Activated CD4-positive, alpha-beta T cell treated with anti-CD3 and anti-CD28 coated beads, Interleukin-2, amount 50 U/mL, for 48 hours (primary cell): ENCODE measurements at regions not wholly inside any gene's neighbourhood (a gene's known extent, or its start where the extent isn't known, plus 50 kb on each side); places are given as distances from the start of the nearest gene placed in this dataset.
"Not testable (repeated sequence)": the region's sequence is repeated elsewhere in the genome, so short reads cannot be mapped to it uniquely, and the experiment has no call there.

ENCODE experiments used
- DNase-seq, 2 experiments: peaks; one replicate each; pipeline ENCODE4 v3.0.0-alpha.2; 2020

DNA sequence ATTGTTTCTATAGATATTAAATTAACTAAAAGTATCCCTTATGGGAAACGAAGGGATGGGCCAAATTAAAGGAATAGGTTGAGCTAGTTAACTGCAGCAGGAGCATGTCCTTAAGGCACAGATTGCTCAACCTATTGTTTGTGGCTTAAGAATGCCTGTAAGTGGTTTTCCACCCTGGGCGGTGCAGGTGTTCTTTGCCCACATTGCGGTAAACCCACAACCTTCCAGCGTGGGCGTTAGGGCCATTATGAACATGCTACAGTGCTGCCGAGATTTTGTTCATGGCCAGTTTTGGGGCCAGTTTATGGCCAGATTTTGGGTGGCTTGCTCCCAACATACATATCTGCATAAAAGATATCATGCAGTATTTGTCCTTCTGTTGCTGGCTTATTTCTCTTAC, 1196.8 kb downstream of the NCAM2 start:
- not testable (repeated sequence) for DNase-seq

DNA sequence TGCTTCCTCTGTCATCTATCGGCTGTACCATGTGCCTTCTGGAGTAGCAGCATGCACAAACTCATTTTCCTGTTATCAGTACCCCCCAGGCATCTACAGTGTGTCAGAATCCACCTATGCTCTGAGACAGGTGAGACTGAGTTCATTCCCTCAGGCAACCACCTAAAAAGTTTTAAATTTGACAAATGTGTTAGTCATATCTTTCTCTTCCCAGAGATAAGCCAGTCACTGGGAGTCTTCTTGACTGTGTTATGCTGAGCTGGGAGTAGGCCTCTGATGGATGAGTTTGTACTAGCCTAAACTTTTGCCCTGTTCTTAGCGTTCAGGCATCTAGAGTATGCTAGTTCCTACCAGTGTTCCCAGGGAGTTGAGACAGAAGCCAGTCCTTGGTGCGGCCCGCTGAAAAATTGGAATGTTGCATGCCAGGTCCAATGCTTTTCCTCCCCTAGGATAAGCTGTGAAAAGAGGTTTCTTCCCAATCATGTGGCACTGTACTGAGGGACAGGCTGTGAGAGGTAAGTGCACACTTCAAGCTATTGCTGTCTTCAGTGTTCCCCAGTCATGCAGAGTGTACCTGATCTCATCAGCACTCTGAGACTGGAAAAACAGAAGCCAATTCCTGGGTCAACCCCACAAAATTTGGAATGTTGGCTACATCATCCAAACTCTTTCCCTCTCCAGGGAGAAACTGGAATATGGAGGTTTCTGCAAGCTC, 1202.3 kb downstream of the NCAM2 start:
- DNase-seq: no peak

GRCh38 chr21:22201126-22201525, 1202.9 kb downstream of the NCAM2 start:
- DNase-seq: no peak

- no peak for DNase-seq
Observed at GRCh38 chr21:22201669-22202068, 1203.5 kb downstream of the NCAM2 start.

DNA sequence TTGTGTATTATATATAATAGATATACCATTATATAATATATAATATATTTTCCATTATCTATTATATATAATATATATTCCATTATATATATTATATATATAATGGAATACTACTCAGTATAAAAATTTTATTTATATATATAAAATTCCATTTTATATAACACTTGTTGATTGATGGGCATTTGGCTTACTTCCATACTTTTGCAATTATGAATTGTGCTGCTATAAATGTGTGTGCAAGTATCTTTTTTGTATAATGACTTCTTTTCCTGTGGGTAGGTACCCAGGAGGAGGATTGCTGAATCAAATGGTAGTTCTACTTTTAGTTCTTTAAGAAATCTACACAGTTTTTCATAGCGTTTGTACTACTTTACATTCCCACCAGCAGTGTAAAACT, 1211.1 kb downstream of the NCAM2 start:
- no peak for DNase-seq

DNA sequence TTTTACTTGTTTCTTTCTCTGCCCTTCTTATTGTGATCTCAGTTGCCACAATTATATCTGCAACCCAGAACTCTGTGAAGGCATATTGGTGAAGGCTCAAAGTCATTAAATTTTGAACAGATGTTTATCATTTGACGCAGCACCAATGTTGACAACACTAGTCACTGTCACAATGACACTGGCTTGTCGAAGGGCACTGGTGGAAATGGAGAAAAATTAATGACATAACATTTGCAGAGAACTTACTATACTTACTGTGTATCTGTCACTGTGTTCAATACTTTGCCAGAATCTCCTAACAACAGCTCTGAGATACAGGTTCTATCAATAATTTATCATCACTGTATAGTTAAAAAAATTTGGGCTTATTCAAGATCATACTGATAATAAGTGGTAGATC, 1213.7 kb downstream of the NCAM2 start:
- DNase-seq: no peak

GRCh38 chr21:22223385-22223784, 1225.2 kb downstream of the NCAM2 start:
- no peak for DNase-seq

DNA sequence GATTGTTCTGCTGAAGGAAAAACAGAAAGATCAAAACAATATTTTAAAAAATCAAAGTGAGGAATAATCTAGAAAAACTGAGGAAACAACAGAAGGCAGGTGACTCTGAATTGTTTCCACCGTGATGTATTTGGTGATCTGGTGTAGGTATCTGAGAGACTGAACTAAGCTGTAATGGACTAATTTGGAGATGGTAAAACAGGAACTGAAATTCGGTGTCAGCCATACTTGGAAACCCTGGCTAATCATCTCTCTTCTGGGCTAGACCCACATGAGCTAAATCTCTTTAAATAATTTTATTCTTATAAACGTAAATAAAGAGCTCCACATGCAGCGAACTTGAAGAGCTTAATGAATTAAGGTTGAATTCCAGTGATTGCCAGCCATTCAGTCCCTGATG, 1226.1 kb downstream of the NCAM2 start:
- DNase-seq: no peak

- no peak for DNase-seq
Observed at GRCh38 chr21:22225299-22225698, 1227.1 kb downstream of the NCAM2 start.

DNA sequence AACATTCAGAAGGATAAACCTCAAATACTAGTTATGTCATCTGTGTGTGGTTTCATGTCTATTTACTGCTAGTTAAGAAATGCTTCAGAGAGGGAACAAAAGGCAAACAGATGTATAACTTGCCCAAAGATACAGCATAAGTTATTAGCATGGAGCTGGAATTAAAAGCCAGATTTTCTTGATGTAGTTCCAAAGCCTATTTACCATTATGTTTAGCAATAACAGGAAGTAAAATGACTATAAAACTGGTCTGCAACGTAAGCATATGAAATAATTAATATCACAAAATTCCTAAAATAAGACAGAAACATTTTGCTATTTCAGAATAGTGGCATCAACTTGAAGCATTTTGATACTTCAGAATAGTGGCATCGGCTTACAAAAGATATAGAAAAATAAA, 1232.8 kb downstream of the NCAM2 start:
- no peak for DNase-seq

GRCh38 chr21:22235866-22236590, 1237.8 kb downstream of the NCAM2 start:
- DNase-seq: no peak

DNA sequence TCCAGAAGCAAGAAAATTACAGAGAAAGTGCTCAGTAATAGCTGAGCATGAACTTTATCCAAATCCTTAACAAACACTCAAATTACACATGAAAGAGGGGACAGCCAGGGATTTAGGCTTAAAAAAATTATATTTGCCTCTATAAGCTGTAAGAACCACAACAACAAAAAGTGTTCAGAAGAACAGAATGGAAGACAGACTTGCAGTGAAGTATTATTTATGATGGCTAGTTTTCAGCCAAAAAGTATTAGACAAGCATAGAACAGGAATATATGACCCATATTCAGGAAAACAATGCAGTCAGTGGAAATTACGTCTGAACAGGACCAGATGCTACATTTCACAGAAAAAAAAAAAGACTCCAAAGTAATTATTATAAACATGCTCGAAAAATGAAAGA, 1246.3 kb downstream of the NCAM2 start:
- no peak for DNase-seq

- DNase-seq: no peak
Observed at GRCh38 chr21:22250355-22250754, 1252.1 kb downstream of the NCAM2 start.

- DNase-seq: no peak
Observed at GRCh38 chr21:22253761-22254160, 1255.6 kb downstream of the NCAM2 start.

- DNase-seq: no peak
Observed at GRCh38 chr21:22258821-22259220, 1260.6 kb downstream of the NCAM2 start.

DNA sequence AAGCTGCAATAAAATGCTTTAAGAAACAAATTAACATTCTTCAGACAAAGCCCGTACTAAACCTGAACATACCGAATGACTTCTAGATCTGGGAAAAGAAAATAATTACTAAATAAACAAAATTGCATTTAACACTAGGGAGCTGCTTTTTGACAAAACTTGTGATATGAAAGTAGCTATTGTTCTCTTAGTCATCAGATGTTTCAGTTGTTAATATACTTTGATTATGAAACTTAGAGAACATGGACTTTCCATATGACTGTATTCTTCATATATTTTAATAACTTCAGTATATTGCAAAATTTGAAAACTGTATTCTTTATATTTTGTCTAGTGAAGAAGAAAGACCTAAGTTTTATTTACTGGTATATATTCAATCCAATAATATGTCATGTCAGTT, 1262.1 kb downstream of the NCAM2 start:
- no peak for DNase-seq

- DNase-seq: no peak
Observed at GRCh38 chr21:22263890-22264289, 1265.7 kb downstream of the NCAM2 start.

DNA sequence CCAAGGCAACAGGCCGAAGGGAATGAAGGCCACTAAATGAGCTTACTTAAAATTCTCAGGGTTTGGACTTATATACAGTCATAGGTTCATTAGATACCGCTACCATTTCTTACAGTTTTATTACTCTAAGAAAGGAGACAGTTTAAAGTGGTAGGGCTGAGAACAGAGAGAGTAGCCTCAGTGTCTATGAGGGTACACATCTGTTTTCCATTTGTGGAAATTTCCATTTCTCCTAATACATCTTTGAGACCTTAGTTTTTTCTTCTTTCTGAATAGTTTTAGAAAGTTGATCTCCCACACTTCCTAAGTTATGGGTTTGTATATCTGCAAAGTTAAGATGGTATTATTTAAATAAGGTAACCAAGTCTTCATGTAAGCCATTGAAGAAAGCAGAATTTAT, 1279.1 kb downstream of the NCAM2 start:
- no peak for DNase-seq

- DNase-seq: no peak
Observed at GRCh38 chr21:22278366-22278765, 1280.2 kb downstream of the NCAM2 start.

- no peak for DNase-seq
Observed at GRCh38 chr21:22280851-22281250, 1282.6 kb downstream of the NCAM2 start.

- DNase-seq: no peak
Observed at GRCh38 chr21:22288885-22289499, 1290.8 kb downstream of the NCAM2 start.

- no peak for DNase-seq
Observed at GRCh38 chr21:22292144-22292543, 1293.9 kb downstream of the NCAM2 start.

- DNase-seq: no peak
Observed at GRCh38 chr21:22297575-22297974, 1299.4 kb downstream of the NCAM2 start.

DNA sequence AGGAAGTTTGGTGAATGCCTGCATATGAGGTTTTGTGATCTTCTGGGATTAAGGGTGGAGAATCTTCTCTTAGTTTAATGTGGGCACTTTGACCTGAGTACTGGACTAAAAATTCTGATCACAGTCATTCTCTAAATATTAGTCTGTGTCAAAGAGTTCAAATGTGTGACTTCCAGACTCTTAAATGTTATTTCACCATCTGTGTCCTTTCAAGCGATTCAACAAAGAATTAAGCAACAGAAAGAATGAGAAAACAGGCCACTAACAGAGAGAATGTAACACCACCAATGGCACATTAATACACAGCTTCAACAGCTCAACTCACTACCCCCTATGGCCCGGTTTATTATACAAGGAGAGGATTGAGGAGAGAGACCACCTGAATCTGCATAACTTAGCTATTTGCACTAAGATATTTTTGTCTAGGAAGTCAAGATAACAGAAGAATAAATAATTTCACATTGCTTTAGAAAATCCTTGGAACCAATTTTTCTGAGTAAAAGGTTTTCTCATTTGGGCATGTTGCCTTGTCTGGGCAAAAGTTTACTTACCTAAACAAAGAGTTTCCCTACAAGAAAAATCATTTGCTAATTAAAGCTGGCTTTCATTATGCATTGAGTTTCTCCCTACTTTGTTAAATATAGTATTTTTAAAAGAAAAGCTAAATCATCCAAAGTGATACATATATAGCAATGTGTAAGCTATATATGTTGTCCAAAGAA, 1313.7 kb downstream of the NCAM2 start:
- no peak for DNase-seq
